ENCODE measurements at regions not wholly inside any gene's neighbourhood (a gene's known extent, or its start where the extent isn't known, plus 50 kb on each side); places are given as distances from the start of the nearest gene placed in this dataset.
"Not testable (repeated sequence)": the region's sequence is repeated elsewhere in the genome, so short reads cannot be mapped to it uniquely, and the experiment has no call there.

DNA sequence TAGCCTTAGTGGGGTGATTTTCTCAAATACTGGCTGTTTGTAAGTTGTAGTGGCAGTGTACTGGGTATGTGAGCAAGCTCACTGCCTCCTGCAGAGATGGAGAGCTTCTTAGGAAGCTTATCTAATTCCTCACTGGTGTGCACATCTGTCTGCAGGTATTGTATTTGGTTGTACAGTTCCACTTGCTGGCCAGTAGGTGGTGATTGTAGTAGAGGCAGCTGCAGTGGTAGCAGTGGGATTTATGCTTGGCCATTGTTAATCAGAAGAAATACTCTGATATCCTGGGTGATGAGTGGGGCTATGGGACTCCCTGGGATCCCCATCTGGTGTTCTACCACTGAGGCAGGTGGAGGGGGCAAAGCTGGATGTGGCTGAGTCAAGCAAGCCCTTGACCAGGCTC, 276.1 kb upstream of the SPAG17 start:
- no peak for DNase-seq (ENCODE audit: low read depth)

DNA sequence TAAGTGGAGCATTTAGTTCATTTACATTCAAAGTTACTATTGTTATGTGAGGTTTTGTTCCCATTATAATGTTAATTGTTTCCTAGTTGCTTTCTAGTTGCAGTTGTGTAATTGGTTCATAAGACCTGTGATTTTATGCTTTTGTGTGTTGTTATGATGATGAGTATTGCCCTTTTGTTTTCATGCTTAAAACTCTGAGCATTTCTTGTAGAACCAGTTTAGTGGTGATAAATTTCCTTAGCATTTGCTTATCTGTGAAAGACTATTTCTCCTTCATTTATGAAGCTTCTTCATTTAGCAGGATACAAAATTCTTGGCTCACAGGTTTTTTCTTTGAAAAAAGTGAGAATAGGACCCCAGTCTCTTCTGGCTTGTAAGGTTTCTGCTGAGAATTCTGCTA, 274.8 kb upstream of the SPAG17 start:
- no peak for DNase-seq (ENCODE audit: low read depth)

- DNase-seq (ENCODE audit: low read depth): not testable (repeated sequence)
Measured at GRCh38 chr1:118453856-118454255, 268.8 kb upstream of the SPAG17 start.

GRCh38 chr1:118445156-118445555, 260.1 kb upstream of the SPAG17 start:
- no peak for DNase-seq (ENCODE audit: low read depth)

DNA sequence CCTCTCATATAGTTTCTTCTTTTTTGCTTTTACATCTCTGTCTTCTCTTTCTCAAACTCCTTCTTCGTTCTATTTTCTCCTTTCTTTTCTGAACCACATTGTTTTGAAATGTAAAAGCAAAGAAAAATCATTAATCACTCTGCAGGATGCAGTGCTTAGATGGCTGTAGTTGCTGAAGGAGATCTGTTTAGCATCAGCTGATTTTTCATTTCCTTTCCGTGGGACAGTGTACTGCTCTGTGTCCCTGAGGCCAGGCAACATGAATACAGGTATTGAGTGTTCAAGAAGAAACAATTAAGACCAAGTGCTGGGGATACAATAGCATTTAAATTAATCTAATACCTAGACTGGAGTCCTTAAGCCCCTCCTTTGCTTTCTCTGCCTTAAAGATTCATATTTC, 257.2 kb upstream of the SPAG17 start:
- no peak for DNase-seq (ENCODE audit: low read depth)

DNA sequence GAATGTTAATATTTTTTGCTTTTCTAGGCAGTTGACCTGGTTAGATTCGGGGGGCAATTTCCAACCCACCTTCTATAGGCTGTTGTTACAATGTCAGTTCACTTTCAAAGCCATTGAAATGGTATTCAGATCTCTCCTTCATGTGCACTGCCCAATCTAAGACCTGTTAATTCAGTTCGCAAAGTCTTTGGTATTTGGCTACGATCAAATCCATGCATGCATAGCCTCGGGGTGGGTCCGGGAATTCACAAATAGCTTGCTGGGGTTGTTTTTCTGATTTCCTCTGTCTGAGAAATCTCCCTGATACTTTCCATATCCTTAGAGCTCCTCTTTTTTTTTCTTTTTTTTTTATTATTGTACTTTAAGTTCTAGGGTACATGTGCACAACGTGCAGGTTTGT, 252.6 kb upstream of the SPAG17 start:
- DNase-seq (ENCODE audit: low read depth): no peak

DNA sequence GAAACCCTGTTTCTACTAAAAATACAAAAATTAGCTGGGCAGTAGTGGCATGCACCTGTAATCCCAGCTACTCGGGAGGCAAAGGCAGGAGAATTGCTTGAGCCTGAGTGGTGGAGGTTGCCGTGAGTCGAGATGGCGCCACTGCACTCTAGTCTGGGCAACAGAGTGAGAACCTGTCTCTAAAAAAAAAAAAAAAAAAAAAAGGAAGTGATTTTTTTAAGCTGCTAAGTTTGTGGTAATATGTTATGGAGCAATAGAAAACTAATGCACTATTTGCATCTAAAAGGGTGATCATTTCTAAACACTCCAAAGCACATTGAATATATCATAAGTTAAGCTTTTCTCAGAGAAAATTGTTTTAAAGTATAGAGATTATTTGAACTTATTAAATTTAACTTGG, 244.8 kb upstream of the SPAG17 start:
- no peak for DNase-seq (ENCODE audit: low read depth)

DNA sequence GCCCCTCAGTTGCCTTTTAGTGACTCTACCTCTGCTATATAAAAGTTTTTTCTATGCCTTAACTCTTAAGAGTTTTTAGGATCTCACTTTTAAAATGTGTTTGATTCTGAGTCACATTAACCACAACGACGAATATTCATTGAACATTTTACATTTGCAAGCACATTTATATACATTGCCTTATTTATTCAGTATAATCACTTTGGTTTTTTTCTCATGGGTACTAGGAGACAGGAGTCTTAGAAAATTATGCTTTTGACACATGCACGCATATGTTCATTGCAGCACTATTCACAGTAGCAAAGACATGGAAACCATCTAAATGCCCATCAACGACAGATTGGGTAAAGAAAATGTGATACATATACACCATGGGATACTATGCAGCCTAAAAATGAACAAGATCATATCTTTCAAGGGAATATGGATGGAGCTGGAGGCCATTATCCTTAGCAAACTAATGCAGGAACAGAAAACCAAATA, 236.9 kb upstream of the SPAG17 start:
- DNase-seq (ENCODE audit: low read depth): no peak

GRCh38 chr1:118404024-118404423, 219.0 kb upstream of the SPAG17 start:
- DNase-seq (ENCODE audit: low read depth): no peak

GRCh38 chr1:118397496-118397859, 212.4 kb upstream of the SPAG17 start:
- no peak for DNase-seq (ENCODE audit: low read depth)

GRCh38 chr1:118396829-118397495, 211.9 kb upstream of the SPAG17 start:
- DNase-seq (ENCODE audit: low read depth): no peak

- DNase-seq (ENCODE audit: low read depth): no peak
Measured at GRCh38 chr1:118396279-118396678, 211.3 kb upstream of the SPAG17 start.

- DNase-seq (ENCODE audit: low read depth): no peak
Measured at GRCh38 chr1:118395430-118395991, 210.5 kb upstream of the SPAG17 start.

DNA sequence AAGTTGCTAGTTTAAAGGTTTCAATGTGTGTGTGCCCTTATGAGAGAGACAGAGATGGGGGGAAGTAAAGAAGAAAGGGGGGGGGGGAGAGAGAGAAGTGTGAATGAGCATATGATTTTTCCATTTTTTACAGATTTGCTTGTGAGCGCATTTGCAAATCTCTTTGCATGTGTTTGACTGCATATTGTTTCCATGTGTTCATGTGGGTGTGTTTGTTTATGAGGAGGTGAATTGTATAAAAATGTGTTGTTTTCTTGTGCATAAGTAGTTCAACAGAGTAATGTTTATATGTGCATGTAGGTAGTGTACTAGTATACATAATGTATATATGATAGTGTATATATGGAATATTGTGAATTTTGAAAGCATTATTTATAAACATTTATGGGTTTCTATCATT, 205.9 kb upstream of the SPAG17 start:
- no peak for DNase-seq (ENCODE audit: low read depth)

DNA sequence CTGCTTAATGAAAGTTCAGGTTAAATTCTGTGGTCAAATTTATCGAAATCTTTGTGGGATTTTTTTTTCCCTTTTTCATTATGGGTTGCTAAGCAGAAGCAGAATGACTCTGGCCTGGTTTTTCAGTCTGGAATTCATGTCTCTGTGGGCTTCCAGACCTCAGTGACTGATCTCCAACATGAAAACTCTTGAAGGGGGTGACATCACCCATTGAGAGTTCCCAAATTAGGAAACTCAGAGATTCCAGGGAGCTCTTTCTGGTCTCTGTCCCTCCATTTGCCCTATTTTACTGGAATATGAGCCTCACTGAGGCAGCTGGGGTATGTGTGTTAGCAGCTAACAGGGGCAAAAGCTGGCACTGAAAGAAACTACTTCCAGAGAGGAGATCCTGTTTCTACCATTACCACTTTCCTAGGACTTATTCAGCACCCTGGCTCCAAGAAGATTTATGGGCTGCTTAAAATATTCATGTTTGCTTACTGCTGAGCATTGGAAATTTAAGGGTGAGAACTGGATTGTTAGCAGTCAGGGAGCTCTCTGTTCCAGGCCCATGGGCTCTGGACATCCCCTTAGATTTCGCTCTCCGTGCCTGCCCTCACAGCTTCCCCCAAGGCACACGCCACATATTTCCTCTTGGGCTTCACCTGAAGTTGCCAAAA, 203.4 kb upstream of the SPAG17 start:
- peak; percentile 20 for DNase-seq (ENCODE audit: low read depth)

DNA sequence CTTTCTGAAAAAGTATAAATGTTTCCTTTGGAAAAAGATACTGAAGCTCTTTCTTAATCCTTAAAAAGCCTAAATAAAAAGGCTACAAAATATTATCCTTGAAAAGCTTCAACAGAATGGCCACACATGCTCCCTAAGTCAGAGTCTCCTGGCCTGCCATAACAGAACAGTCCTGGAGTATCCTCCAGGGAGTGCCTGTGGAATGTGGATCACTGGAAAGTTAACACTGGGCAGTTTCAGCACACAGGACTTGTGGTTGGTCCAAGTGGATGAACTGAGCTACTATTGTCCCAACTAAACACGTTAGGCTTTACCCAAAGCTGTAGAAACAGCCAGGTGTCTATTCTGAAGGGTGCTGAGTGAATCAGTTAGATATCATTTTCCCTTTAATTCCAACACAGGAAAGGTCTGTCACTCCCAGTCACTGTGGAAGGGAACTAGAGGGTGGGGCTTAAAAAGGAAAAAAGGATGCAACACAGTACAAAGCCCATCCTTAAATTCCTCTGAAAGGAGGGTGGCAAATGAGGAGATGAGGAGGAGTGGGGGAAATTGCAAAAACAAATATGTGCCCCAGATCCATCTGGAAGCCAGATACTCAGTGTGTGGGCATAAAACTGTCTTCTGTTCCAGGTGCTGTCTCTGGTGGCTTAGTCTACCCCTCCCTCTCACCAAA, 196.3 kb upstream of the SPAG17 start:
- no peak for DNase-seq (ENCODE audit: low read depth)

- DNase-seq (ENCODE audit: low read depth): not testable (repeated sequence)
Measured at GRCh38 chr1:118377183-118377582, 192.2 kb upstream of the SPAG17 start.

DNA sequence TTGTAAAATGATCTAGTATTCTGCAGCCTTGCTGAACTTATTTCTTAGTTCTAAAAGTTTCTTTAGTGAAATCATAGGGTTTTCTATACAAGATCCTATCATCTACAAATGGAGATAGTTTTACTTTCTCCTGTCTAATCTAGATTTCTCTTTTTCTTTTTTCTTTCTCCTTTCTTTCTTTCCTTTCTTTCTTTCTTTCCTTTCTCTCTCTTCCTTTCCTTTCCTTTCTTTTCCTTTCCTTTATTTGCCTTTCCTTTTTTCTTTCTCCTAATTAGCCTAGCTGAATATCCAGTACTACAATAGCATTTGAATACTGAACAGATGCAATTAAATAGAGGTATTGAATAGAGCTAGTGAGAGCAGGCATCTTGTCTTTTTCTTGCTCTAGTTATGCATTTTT, 186.6 kb upstream of the SPAG17 start:
- no peak for DNase-seq (ENCODE audit: low read depth)

GRCh38 chr1:118370861-118371260, 185.8 kb upstream of the SPAG17 start:
- DNase-seq (ENCODE audit: low read depth): no peak

- DNase-seq (ENCODE audit: low read depth): peak; percentile 37
Measured at GRCh38 chr1:118366286-118366685, 181.3 kb upstream of the SPAG17 start.

- no peak for DNase-seq (ENCODE audit: low read depth)
Measured at GRCh38 chr1:118364882-118365281, 179.9 kb upstream of the SPAG17 start.

DNA sequence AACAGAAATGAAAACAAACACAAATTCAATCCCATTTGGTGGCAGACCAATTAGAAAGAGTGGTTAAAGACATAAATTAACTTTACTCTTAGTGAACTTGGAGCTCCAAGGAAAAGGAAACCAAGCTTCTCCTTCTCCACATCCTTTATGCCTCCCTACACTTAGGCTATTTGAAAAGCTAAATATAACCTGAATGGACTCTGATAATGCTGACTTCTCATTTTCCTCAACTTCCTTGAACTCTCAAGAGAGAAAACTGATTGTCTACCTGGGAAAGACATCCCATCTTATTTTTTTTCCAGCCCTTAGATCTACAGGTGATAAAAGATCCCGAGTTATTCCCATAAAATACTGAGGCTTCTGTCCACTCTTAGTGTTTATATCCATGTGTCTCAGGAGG, 178.4 kb upstream of the SPAG17 start:
- DNase-seq (ENCODE audit: low read depth): no peak

DNA sequence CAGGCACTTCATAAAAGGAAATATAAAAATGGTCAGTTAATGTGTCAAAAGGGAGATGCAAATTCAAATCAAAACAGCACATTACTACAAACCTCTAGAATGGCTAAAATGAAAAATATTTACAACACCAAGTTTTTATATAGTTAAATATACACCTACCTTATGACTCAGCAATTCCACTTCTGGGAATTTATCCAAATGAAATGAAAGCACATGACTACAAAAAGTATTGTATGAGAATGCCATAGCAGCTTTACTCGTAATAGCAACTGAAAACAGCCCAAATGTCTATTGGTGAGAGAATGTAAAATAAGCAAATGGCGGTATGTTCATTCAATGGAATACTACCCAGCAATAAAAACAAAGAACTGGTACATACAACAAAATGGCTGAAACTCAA, 175.8 kb upstream of the SPAG17 start:
- peak; percentile 58 for DNase-seq (ENCODE audit: low read depth)

Data from stromal cell of bone marrow (primary cell).